ENCODE measurements at regions not wholly inside any gene's neighbourhood (a gene's known extent, or its start where the extent isn't known, plus 50 kb on each side); places are given as distances from the start of the nearest gene placed in this dataset.

GRCh38 chr18:64202210-64202836 is 53.4 kb upstream of the LINC00305 start:
- H3K9ac ChIP-seq (ENCODE audit: low read depth, low read length): no peak overlapping the region
- no peak for DNase-seq
- no peaks in the 10 kb centered on the region for H3K36me3 ChIP-seq (ENCODE audit: insufficient read depth, low read length)
- no peak for ATAC-seq (ENCODE audit: insufficient read depth, low read depth)
- H3K9me3 ChIP-seq (ENCODE audit: insufficient read depth, low read length, severe bottlenecking): no peaks in the 10 kb centered on the region
- no peak overlapping the region for H3K4me2 ChIP-seq (ENCODE audit: insufficient read depth, low read length)
- H3K27ac ChIP-seq (ENCODE audit: low read length): no peak overlapping the region
- no peak overlapping the region for H2AFZ ChIP-seq (ENCODE audit: low read depth, low read length)
- no peaks in the 10 kb centered on the region for H4K20me1 ChIP-seq (ENCODE audit: insufficient read depth, low read length)
- H3K27me3 ChIP-seq (ENCODE audit: insufficient read depth, low read length, poor library complexity): peaks cover 6% of the 10 kb centered on the region
- no peak overlapping the region for H3K4me3 ChIP-seq (ENCODE audit: low read depth in 1 of 2, low read length in 2 of 2)
- H3K79me2 ChIP-seq (ENCODE audit: insufficient read depth, low read length): no peaks in the 10 kb centered on the region
- peaks cover under 1% of the 10 kb centered on the region; the same call in 1 of the 2 replicates for H3K4me1 ChIP-seq (ENCODE audit: insufficient read depth, low read length)
- TF ChIP-seq CTCF (IDR thresholded peaks at IDR 0.05; ENCODE audit: borderline replicate concordance, extremely low read depth, low read length, poor library complexity, severe bottlenecking): no peak
- TF ChIP-seq EZH2 (IDR thresholded peaks at IDR 0.05; ENCODE audit: borderline replicate concordance, low read depth, low read length, severe bottlenecking): no peak

- H3K27ac ChIP-seq (ENCODE audit: low read length): no peak overlapping the region
- H3K4me3 ChIP-seq (ENCODE audit: low read depth in 1 of 2, low read length in 2 of 2): no peak overlapping the region
- H3K27me3 ChIP-seq (ENCODE audit: insufficient read depth, low read length, poor library complexity): peaks cover 6% of the 10 kb centered on the region
- no peak for DNase-seq
- no peaks in the 10 kb centered on the region for H3K9me3 ChIP-seq (ENCODE audit: insufficient read depth, low read length, severe bottlenecking)
- no peak for TF ChIP-seq EZH2 (IDR thresholded peaks at IDR 0.05; ENCODE audit: borderline replicate concordance, low read depth, low read length, severe bottlenecking)
- TF ChIP-seq CTCF (IDR thresholded peaks at IDR 0.05; ENCODE audit: borderline replicate concordance, extremely low read depth, low read length, poor library complexity, severe bottlenecking): no peak
- H3K79me2 ChIP-seq (ENCODE audit: insufficient read depth, low read length): no peaks in the 10 kb centered on the region
- ATAC-seq (ENCODE audit: insufficient read depth, low read depth): no peak
- H3K4me2 ChIP-seq (ENCODE audit: insufficient read depth, low read length): no peak overlapping the region
- H3K4me1 ChIP-seq (ENCODE audit: insufficient read depth, low read length): no peaks in the 10 kb centered on the region
- H4K20me1 ChIP-seq (ENCODE audit: insufficient read depth, low read length): no peaks in the 10 kb centered on the region
- no peak overlapping the region for H2AFZ ChIP-seq (ENCODE audit: low read depth, low read length)
- no peaks in the 10 kb centered on the region for H3K36me3 ChIP-seq (ENCODE audit: insufficient read depth, low read length)
- H3K9ac ChIP-seq (ENCODE audit: low read depth, low read length): no peak overlapping the region
These were observed 52.9 kb upstream of the LINC00305 start for GRCh38 chr18:64201781-64202180.

- Histone ChIP-seq H4K20me1 (ENCODE audit: insufficient read depth, low read length) (no peaks in the 10 kb centered on the region), H3K27ac (ENCODE audit: low read length) (no peak overlapping the region), H3K9me3 (ENCODE audit: insufficient read depth, low read length, severe bottlenecking) (no peaks in the 10 kb centered on the region), H3K36me3 (ENCODE audit: insufficient read depth, low read length) (no peaks in the 10 kb centered on the region), H3K27me3 (ENCODE audit: insufficient read depth, low read length, poor library complexity) (peaks cover 6% of the 10 kb centered on the region), H3K79me2 (ENCODE audit: insufficient read depth, low read length) (no peaks in the 10 kb centered on the region), H3K9ac (ENCODE audit: low read depth, low read length) (no peak overlapping the region), H3K4me2 (ENCODE audit: insufficient read depth, low read length) (no peak overlapping the region), H3K4me1 (ENCODE audit: insufficient read depth, low read length) (no peaks in the 10 kb centered on the region), H2AFZ (ENCODE audit: low read depth, low read length) (no peak overlapping the region), H3K4me3 (ENCODE audit: low read depth in 1 of 2, low read length in 2 of 2) (no peak overlapping the region)
- DNase-seq (no peak), ATAC-seq (ENCODE audit: insufficient read depth, low read depth) (no peak)
- TF ChIP-seq EZH2 (IDR thresholded peaks at IDR 0.05; ENCODE audit: borderline replicate concordance, low read depth, low read length, severe bottlenecking) (no peak), CTCF (IDR thresholded peaks at IDR 0.05; ENCODE audit: borderline replicate concordance, extremely low read depth, low read length, poor library complexity, severe bottlenecking) (no peak)
These were observed 50.7 kb upstream of the LINC00305 start for GRCh38 chr18:64199581-64199980.

All from DND-41 (cell line).